ENCODE measurements at regions not wholly inside any gene's neighbourhood (a gene's known extent, or its start where the extent isn't known, plus 50 kb on each side); places are given as distances from the start of the nearest gene placed in this dataset.

GRCh38 chr9:79001012-79001411, 570.8 kb upstream of the TLE4 start:
- no peak for DNase-seq (ENCODE audit: extremely low read depth in 1 of 2, low read depth in 1 of 2)

GRCh38 chr9:79003514-79003913, 568.3 kb upstream of the TLE4 start:
- DNase-seq (ENCODE audit: extremely low read depth in 1 of 2, low read depth in 1 of 2) = no peak

- DNase-seq (ENCODE audit: extremely low read depth in 1 of 2, low read depth in 1 of 2) = no peak
These were observed 567.7 kb upstream of the TLE4 start for GRCh38 chr9:79004032-79004431.

GRCh38 chr9:79006546-79006945, 565.2 kb upstream of the TLE4 start:
- DNase-seq (ENCODE audit: extremely low read depth in 1 of 2, low read depth in 1 of 2) = no peak

- DNase-seq (ENCODE audit: extremely low read depth in 1 of 2, low read depth in 1 of 2) = no peak
These were observed 563.9 kb upstream of the TLE4 start for GRCh38 chr9:79007701-79008483.

GRCh38 chr9:79008916-79009315, 562.8 kb upstream of the TLE4 start:
- no peak for DNase-seq (ENCODE audit: extremely low read depth in 1 of 2, low read depth in 1 of 2)

- no peak for DNase-seq (ENCODE audit: extremely low read depth in 1 of 2, low read depth in 1 of 2)
These were observed 560.3 kb upstream of the TLE4 start for GRCh38 chr9:79011461-79011860.

- no peak for DNase-seq (ENCODE audit: extremely low read depth in 1 of 2, low read depth in 1 of 2)
These were observed 559.2 kb upstream of the TLE4 start for GRCh38 chr9:79012561-79012960.

GRCh38 chr9:79013715-79014610, 557.8 kb upstream of the TLE4 start:
- DNase-seq (ENCODE audit: extremely low read depth in 1 of 2, low read depth in 1 of 2) = no peak

- DNase-seq (ENCODE audit: extremely low read depth in 1 of 2, low read depth in 1 of 2) = no peak
These were observed 556.7 kb upstream of the TLE4 start for GRCh38 chr9:79014929-79015699.

GRCh38 chr9:79015951-79016350, 555.8 kb upstream of the TLE4 start:
- DNase-seq (ENCODE audit: extremely low read depth in 1 of 2, low read depth in 1 of 2) = no peak

GRCh38 chr9:79020276-79020675, 551.5 kb upstream of the TLE4 start:
- no peak for DNase-seq (ENCODE audit: extremely low read depth in 1 of 2, low read depth in 1 of 2)

- no peak for DNase-seq (ENCODE audit: extremely low read depth in 1 of 2, low read depth in 1 of 2)
These were observed 550.7 kb upstream of the TLE4 start for GRCh38 chr9:79021084-79021483.

- DNase-seq (ENCODE audit: extremely low read depth in 1 of 2, low read depth in 1 of 2) = no peak
These were observed 548.6 kb upstream of the TLE4 start for GRCh38 chr9:79023134-79023580.

- DNase-seq (ENCODE audit: extremely low read depth in 1 of 2, low read depth in 1 of 2) = no peak
These were observed 545.4 kb upstream of the TLE4 start for GRCh38 chr9:79026316-79026715.

GRCh38 chr9:79028101-79028500, 543.7 kb upstream of the TLE4 start:
- DNase-seq (ENCODE audit: extremely low read depth in 1 of 2, low read depth in 1 of 2) = no peak

- DNase-seq (ENCODE audit: extremely low read depth in 1 of 2, low read depth in 1 of 2) = no peak
These were observed 537.2 kb upstream of the TLE4 start for GRCh38 chr9:79034583-79034982.

GRCh38 chr9:79037338-79037737, 534.4 kb upstream of the TLE4 start:
- DNase-seq (ENCODE audit: extremely low read depth in 1 of 2, low read depth in 1 of 2) = no peak

GRCh38 chr9:79040671-79041070, 531.1 kb upstream of the TLE4 start:
- DNase-seq (ENCODE audit: extremely low read depth in 1 of 2, low read depth in 1 of 2) = no peak

- DNase-seq (ENCODE audit: extremely low read depth in 1 of 2, low read depth in 1 of 2) = no peak
These were observed 530.5 kb upstream of the TLE4 start for GRCh38 chr9:79041266-79041665.

- DNase-seq (ENCODE audit: extremely low read depth in 1 of 2, low read depth in 1 of 2) = no peak
These were observed 527.8 kb upstream of the TLE4 start for GRCh38 chr9:79043916-79044315.
